Renal cortex interstitium (tissue), 11 donors: ENCODE measurements at regions not wholly inside any gene's neighbourhood (a gene's known extent, or its start where the extent isn't known, plus 50 kb on each side); places are given as distances from the start of the nearest gene placed in this dataset.
"Not testable (repeated sequence)": the region's sequence is repeated elsewhere in the genome, so short reads cannot be mapped to it uniquely, and the experiment has no call there.

Experiments
- DNase-seq, 11 donors: peaks; one replicate each; pipeline ENCODE4 v3.0.0-alpha.2; 2013; ENCODE audit warnings: low read depth in 9 of 11, low spot score in 4 of 11; ENCODE audit errors: extremely low read depth in 1 of 11

DNA sequence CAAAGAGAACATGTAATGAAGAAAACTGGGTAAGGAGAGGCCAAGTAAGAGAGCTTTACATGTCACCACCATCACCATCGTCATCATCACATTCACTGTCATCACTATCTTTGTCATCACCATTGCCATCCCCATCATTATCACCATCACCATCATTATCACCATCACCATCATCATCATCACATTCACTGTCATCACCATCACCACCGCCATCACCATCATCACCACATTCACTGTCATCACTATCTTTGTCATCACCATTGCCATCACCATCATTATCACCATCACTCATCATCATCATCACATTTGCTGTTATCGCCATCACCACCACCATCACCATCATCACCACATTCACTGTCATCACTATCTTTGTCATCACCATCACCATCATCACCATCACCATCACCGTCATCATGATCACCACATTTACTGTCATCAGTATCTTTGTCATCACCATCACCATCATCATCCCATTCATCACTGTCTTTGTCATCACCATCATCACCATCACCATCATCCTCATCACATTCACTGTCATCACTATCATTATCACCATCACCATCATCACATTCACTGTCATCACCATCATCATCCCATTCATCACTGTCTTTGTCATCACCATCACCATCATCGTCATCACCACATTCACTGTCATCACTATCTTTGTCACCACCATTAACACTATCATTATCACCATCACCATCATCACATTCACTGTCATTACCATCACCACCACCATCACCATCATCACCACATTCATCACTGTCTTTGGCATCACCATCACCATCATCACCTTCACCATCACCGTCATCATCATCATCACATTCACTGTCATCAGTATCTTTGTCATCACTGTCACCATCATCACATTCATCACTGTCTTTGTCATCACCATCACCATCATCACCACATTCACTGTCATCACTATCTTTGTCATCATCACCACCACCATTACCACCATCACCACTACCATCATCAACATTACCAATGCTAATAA lies 172.3 kb downstream of the ERMARD start:
- no peak for DNase-seq

DNA sequence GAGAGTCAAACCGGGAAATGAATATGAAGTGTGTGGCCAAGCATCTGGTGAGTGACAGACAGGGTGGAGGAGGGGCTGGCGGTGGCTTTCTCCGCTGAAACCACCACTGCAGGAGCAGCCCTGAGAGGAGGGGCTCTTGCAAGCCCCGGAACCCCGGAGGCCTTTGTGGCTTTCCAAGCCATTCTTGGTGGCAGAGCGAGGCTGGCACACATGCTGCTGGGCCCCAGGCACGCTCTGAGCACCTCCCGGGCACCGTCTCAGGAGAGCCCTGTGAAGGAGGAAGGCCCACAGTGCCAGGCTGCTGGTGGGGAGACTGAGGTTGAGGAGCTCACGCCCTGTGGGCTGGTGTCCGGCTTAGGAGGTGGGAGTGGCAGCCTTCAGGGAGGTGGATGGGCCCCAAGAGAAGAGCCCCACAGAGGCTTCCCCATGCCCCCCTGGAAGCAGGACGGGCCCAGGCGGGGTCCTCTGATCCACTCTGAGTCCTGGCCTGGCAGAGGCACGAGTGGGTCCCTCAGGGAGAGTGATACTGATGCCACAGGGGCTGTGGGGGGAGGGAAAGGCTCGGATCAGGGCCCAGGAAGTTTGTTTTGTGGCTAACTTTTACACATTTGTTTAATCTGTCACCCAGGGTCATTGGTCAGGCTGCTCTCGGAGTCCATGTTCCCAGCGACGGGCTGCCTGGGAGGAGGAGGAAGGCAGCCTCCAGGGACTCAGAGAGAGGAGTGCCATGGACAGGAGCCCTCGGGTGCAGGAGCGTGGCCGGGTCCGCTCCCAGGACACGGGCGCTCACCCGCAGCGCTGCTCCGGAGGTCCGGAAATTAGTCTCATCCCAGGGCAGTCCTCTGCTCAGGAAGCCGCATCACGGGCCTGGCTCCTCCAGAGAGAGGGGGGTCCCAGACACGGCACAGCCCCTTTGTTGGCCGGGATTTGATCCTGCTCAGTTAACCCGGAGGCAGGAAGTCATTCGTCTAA lies 170.7 kb downstream of the ERMARD start:
- DNase-seq = peak in 6 of 11 donors; percentile 53 to 75 (median 70)

DNA sequence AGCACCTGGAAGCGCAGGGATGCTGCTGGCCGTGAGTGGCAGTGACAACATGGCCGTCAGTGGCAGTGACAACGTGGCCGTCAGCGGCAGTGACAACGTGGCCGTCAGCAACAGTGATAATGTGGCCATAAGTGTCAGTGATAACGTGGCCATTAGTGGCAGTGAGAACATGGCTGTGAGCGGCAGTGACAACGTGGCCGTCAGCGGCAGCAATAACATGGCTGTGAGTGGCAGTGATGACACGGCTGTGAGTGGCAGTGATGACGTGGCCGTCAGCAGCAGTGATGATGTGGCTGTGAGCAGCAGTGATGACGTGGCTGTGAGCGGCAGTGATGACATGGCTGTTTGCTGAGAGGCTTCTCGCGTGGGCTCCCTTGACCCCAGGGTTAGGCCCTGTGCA lies 169.8 kb downstream of the ERMARD start:
- no peak for DNase-seq

GRCh38 chr6:169920359-169921020 lies 169.1 kb downstream of the ERMARD start:
- no peak for DNase-seq

DNA sequence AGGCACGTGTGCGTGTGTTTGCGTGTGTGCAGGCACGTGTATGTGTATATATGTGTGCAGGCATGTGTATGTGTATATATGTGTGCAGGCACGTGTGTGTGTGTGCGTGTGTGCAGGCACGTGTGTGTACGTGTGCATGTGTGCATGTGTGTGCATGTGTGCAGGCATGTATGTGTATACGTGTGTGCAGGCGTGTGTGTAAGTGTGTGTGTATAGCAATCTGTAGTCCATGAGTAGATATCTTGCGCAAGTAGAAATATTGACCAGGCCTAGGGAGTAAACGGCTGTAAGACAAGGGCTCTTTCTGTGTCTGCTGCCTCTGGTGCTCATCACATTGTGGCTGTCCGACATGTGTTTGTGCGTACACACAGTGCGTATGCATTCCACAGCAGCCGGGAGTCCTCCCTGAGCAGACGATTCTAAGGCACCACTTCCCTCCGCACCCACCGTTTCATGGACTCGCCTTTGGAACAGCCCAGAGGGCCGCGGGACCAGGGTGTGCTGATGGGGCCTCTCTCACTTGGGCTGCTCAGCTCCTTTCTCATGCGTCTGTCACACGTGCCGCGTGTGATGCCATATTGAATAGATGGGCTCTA lies 167.6 kb downstream of the ERMARD start:
- no peak for DNase-seq

DNA sequence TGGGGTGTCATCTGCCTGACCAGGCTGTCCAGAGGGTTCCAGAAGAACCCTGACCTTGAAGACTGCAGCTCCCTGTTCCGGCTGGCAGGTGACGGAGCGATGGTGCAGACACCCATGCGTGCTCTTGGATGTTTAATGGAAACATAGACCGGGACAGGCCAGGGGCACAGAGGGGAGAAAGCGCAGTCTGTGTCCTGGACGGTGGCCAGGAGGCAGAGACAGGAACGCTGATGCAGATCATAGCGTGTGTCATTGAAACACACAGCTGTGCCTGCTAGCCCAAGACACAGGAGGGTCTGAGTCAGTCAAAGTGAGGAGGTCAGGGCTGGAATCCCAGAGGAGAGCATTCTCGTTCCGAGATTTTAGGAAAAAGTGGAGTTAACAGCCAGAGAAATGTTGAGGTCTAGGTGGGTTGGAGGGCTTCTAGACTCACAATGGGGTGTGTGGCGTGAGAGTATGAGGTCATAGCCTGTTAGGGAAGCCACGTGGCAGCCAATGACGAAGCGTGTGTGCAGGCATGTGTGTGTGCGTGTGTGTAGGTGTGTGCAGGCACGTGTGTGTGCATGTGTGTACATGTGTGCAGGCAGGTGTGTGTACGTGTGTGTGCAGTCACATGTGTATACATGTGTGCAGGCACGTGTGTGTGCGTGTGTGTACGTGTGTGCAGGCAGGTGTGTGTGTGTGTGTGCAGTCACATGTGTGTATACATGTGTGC lies 167.0 kb downstream of the ERMARD start:
- DNase-seq = no peak

- DNase-seq = no peak
Observed at GRCh38 chr6:169917153-169917552, 165.7 kb downstream of the ERMARD start.

- no peak for DNase-seq
Observed at GRCh38 chr6:169915769-169916550, 164.5 kb downstream of the ERMARD start.

- DNase-seq = not testable (repeated sequence)
Observed at GRCh38 chr6:169913745-169914144, 162.3 kb downstream of the ERMARD start.

GRCh38 chr6:169913096-169913638 lies 161.7 kb downstream of the ERMARD start:
- no peak for DNase-seq

GRCh38 chr6:169912266-169913095 lies 161.1 kb downstream of the ERMARD start:
- DNase-seq = no peak

DNA sequence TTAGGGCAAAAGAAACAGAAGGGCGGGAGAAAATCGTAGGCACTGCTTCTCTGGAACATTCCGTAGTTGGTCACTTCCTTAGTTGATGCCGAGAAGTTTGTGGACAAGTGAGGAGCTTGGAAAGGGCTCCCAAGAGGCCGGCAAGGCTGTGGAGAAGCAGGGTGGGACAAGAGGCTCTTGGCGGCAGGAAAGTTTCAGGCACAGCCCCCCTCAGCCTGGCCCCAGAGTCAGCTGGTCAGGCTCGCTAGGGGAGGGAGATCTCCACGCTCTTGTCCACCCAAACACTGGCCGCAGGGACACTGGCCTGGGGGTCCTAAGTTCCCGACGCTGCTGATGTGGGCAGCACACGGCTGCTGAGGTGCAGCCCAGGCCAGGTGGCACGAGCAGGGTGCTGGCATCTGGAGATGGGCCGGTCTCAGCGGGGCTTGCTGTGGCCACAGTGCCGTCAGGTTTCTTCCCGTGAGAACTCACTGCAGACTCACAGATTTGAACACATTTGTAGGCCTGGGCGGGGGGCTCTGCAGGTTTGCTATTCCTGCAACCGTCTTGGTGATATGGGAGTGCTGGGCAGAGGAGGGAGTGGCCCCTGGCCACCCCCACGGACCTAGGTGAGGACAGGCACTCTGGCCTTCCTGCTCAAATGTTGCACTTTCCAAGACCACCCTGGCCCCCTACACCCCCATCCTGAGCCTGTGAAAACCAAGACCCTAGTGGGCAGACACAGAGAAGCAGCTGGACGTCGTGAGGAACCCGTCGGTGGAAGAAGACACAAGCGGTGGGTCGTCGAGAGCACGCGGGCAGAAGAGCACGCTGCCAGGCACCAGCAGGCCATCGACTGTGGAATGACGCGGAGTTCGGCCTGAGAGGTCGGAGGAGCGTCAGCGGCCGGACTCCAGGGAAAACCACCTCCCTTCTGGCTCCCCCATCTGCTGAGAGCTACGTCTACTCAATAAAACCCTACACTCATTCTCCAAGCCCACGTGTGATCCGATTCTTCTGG lies 160.1 kb downstream of the ERMARD start:
- DNase-seq = no peak

DNA sequence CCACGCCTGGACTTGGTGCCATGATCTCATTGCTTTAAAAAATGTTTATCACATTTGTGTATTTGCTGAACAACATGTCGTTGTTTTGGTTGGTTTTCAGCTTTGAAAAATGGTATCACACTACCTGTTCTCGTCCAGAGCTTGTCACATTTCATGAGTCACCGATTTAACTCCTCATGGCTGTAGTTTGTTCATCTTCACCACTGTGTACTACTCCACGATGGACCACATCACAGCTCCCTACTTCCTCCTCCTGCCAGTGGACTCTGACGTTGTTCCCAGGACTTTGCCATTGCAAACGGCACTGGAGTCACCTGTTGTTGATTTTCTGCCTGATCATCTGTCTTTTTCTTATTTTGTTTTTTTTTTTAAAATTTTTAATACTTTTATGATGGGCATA lies 157.7 kb downstream of the ERMARD start:
- no peak for DNase-seq

GRCh38 chr6:169908403-169908933 lies 157.0 kb downstream of the ERMARD start:
- DNase-seq = no peak
